ENCODE measurements at regions not wholly inside any gene's neighbourhood (a gene's known extent, or its start where the extent isn't known, plus 50 kb on each side); places are given as distances from the start of the nearest gene placed in this dataset.

DNA sequence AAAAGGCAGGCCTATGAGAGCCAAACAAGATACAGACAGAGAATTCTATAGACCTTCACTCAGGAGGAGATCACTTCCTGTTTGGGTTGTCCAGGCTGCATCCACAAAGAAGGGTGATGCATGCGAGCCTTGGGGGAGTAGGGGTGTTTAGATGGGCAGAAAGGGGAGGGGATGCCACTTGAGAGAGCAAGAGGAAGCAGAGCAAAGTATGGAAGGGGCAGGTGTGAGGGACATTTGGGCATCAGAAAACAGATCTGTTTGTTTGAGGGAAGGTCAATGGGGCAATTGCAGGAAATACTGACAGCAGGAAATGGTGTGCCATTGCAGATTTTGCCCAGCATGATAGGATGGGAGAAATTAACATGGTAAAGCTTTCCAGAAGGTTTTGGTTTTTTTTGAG is 146.4 kb upstream of the FOXN3 start:
- TF ChIP-seq, protein P1, sequence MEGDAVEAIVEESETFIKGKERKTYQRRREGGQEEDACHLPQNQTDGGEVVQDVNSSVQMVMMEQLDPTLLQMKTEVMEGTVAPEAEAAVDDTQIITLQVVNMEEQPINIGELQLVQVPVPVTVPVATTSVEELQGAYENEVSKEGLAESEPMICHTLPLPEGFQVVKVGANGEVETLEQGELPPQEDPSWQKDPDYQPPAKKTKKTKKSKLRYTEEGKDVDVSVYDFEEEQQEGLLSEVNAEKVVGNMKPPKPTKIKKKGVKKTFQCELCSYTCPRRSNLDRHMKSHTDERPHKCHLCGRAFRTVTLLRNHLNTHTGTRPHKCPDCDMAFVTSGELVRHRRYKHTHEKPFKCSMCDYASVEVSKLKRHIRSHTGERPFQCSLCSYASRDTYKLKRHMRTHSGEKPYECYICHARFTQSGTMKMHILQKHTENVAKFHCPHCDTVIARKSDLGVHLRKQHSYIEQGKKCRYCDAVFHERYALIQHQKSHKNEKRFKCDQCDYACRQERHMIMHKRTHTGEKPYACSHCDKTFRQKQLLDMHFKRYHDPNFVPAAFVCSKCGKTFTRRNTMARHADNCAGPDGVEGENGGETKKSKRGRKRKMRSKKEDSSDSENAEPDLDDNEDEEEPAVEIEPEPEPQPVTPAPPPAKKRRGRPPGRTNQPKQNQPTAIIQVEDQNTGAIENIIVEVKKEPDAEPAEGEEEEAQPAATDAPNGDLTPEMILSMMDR (IDR thresholded peaks at IDR 0.05; ENCODE audit: low read depth, low read length, poor library complexity, severe bottlenecking) = no peak
- TF ChIP-seq EZH2phosphoT487 (IDR thresholded peaks at IDR 0.05; ENCODE audit: borderline replicate concordance, low read length) = no peak

Data from DOHH2 (cell line).